HFF-Myc (cell line): ENCODE measurements at regions not wholly inside any gene's neighbourhood (a gene's known extent, or its start where the extent isn't known, plus 50 kb on each side); places are given as distances from the start of the nearest gene placed in this dataset.

Source experiments
- DNase-seq: peaks from one replicate; pipeline ENCODE4 v3.0.0-alpha.2; 2011; ENCODE audit warnings: low read depth; ENCODE audit errors: extremely low read depth
- H3K4me3 ChIP-seq: replicated peaks from 2 replicates; pipeline ENCODE4 v1.5.1; 2011; ENCODE audit warnings: low read depth, mild to moderate bottlenecking, control low read depth, low read length
- TF ChIP-seq, protein P1 (sequence below): IDR thresholded peaks from 2 replicates; pipeline ENCODE4 v1.5.1; 2012; ENCODE audit warnings: mild to moderate bottlenecking, low read depth, low read length, control low read depth; ENCODE audit errors: missing control alignments

DNA sequence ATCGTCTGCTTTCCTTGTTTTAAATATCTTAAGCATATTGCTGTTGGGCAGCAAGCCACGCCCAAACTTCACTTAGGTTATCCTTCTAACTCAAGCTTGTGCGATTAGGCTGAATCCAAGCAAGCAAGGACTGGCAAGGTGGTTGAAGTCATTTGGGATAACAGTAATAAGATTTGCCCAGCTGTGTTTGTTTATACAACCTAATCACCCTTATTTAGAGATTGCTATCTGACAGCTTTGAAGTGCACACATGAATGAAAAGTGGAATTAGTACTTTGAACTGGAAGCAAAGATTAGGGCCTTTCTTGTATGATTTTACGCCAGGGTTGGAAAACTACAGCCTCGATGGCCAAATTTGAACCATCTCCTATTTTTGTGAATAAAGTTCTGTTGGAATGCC lies 182.1 kb downstream of the ASB9 start:
- DNase-seq, result no peak
- H3K4me3 ChIP-seq, result no peak overlapping the region
- TF ChIP-seq, protein P1, sequence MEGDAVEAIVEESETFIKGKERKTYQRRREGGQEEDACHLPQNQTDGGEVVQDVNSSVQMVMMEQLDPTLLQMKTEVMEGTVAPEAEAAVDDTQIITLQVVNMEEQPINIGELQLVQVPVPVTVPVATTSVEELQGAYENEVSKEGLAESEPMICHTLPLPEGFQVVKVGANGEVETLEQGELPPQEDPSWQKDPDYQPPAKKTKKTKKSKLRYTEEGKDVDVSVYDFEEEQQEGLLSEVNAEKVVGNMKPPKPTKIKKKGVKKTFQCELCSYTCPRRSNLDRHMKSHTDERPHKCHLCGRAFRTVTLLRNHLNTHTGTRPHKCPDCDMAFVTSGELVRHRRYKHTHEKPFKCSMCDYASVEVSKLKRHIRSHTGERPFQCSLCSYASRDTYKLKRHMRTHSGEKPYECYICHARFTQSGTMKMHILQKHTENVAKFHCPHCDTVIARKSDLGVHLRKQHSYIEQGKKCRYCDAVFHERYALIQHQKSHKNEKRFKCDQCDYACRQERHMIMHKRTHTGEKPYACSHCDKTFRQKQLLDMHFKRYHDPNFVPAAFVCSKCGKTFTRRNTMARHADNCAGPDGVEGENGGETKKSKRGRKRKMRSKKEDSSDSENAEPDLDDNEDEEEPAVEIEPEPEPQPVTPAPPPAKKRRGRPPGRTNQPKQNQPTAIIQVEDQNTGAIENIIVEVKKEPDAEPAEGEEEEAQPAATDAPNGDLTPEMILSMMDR, result no peak

DNA sequence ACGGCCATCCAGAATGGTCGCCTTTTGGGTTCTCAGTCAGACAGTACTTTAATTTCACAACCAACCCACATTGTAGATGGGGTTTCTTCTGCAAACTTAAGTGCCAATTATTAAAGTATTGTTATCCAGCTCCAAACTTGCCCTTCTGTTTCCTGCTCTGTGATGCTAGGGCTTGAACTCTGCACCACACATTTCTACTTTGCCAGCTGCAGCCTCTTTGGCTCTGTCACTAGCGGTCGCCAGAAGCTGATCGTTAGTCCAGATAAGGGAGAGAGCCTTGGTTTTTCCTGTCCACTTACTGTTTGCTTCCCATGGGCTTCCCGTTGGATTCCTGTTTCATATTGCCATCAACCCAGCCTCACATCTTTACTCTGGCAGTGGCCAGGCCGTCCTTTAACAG lies 196.6 kb downstream of the ASB9 start:
- no peak overlapping the region for H3K4me3 ChIP-seq
- TF ChIP-seq, protein P1, result no peak
- DNase-seq, result no peak

DNA sequence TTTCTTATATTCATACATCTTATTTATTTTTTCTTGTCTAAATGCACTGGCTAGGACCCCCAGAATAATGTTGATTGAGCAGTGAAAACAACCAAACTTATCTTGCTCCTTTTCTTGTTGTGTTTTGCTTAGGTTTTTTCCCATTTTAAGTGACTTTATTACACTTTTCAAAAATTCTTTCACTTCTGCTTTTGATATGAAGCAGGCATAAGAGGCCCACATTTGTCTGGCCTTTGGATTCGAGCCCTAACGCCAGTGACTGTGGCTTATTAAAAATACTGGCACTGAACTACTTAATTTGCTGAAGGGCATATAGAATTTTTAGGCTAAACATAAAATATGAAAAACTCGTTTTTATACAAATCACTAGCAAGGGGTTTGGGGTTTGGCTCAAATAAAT lies 197.0 kb downstream of the ASB9 start:
- no peak overlapping the region for H3K4me3 ChIP-seq
- TF ChIP-seq, protein P1, result no peak
- no peak for DNase-seq

DNA sequence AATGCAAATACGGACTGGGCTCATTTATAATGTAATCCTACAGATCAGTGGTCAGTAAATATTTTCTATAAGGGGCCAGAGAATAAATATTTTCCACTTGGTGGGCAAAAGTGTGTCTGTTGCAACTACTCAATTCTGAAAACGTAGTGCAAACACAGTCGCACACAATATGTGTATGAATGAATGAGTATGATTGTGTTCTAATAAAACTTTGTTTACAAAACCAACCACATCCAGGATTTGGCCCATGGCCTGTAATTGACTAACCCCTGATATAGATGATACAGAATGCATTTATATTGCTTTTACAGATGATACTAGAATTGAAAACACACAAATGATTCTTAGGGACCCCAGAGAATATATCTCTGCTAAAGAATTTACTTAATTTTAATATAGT lies 197.6 kb downstream of the ASB9 start:
- H3K4me3 ChIP-seq, result no peak overlapping the region
- no peak for DNase-seq
- TF ChIP-seq, protein P1, result no peak

DNA sequence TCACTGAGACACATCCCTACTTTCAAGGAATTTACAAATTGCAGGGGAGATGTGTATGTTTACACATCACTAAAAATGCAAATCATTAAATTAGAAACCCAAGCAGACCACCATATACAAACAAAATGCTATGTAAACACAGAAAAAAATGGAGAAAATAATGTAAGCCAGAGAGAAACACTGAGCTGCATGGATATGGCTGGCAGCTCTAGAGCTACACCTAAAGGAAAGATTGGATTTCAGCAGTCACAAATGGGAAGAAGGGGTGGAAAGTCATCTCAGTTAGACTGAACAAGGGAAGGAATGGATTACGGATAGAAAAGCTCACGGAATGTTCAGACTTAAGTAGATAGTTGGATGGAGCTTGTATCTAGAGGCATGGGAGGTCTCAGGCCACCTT lies 186.3 kb downstream of the MOSPD2 start:
- no peak for DNase-seq

DNA sequence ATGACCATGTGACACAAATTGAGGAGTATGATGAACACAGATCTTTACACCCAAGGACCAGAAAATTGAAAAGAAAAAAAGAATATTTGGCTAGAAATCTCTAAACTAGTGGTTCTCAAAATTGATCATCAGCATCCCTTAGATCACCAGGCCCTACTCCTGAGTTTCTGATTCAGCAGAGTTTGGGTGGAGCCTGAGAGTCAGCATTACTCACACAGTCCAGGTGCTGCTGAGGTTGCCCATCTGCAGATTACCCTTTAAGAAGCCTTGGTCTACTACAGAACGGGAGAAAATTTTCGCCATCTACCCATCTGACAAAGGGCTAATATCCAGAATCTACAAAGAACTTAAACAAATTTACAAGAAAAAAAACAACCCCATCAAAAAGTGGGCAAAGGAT lies 182.8 kb downstream of the MOSPD2 start:
- TF ChIP-seq, protein P1, result no peak
- no peak for DNase-seq
- no peak overlapping the region for H3K4me3 ChIP-seq

More for the DNA sequence above, 186.3 kb downstream of the MOSPD2 start:
- TF ChIP-seq, protein P1, result no peak
- H3K4me3 ChIP-seq, result no peak overlapping the region
